IMR-90 (cell line): ENCODE measurements at regions not wholly inside any gene's neighbourhood (a gene's known extent, or its start where the extent isn't known, plus 50 kb on each side); places are given as distances from the start of the nearest gene placed in this dataset.

Experiments
- ATAC-seq: fragments of 200-7000 bp; cut with Tn5 transposase; 2 replicates; pipeline ENCODE4 v1.9.1; 2020; ENCODE audit warnings: low read depth, mild to moderate bottlenecking, moderate library complexity
- BruUV-seq: library from RNA; stranded (reverse); fragments of 400-500 nt; replicated peaks from 2 replicates; lab custom pipeline; 2021; lab: Mats Ljungman, UMichigan
- CTCF ChIA-PET: fragments of 300-600 bp; formaldehyde crosslinking; extraction: SDS; loops from one replicate; lab custom pipeline; 2021; ENCODE audit warnings: antibody characterized with exemption; lab: Yijun Ruan, JAX
- POLR2A ChIA-PET: fragments of 300-600 bp; sonication (Branson Sonifier 250); formaldehyde crosslinking; loops from one replicate; lab custom pipeline; 2022; ENCODE audit warnings: antibody characterized with exemption; ENCODE audit not compliant: unreplicated experiment; lab: Charles Lee
- DNase-seq: peaks from one replicate; pipeline ENCODE4 v3.0.0; 2013
- H2AFZ ChIP-seq: replicated peaks from 2 replicates; pipeline ENCODE3; 2013; ENCODE audit warnings: low read length, mild to moderate bottlenecking; ENCODE audit not compliant: poor library complexity
- H2AK5ac ChIP-seq: 2 replicates; pipeline ENCODE4 v1.6.1; 2013; ENCODE audit warnings: low read depth, low read length, inconsistent platforms
- H2AK9ac ChIP-seq: replicated peaks from 2 replicates; pipeline ENCODE3; 2013; ENCODE audit warnings: mild to moderate bottlenecking, low read depth, low read length, moderate library complexity; ENCODE audit not compliant: poor library complexity
- H2BK120ac ChIP-seq: 2 replicates; pipeline ENCODE4 v1.6.1; 2013; ENCODE audit warnings: low read depth, low read length, inconsistent platforms
- H2BK15ac ChIP-seq: 3 replicates; pipeline ENCODE4 v1.6.1; 2013; ENCODE audit warnings: low read depth, low read length, inconsistent platforms
- H2BK20ac ChIP-seq: 2 replicates; pipeline ENCODE4 v1.6.1; 2013; ENCODE audit warnings: low read depth, mild to moderate bottlenecking, inconsistent platforms, low read length, moderate library complexity
- H2BK5ac ChIP-seq: 2 replicates; pipeline ENCODE4 v1.6.1; 2013; ENCODE audit warnings: mild to moderate bottlenecking, low read depth, low read length, inconsistent platforms; ENCODE audit not compliant: poor library complexity, severe bottlenecking
- H3K14ac ChIP-seq: replicated peaks from 2 replicates; pipeline ENCODE4 v1.6.1; 2013; ENCODE audit warnings: low read depth, low read length, inconsistent platforms
- H3K18ac ChIP-seq: 2 replicates; pipeline ENCODE4 v1.6.1; 2013; ENCODE audit warnings: low read depth, low read length, control low read depth
- H3K23ac ChIP-seq: 2 replicates; pipeline ENCODE4 v1.6.1; 2013; ENCODE audit warnings: low read depth, low read length, inconsistent platforms
- H3K27ac ChIP-seq: 2 replicates; pipeline ENCODE4 v1.5.1; 2013; ENCODE audit warnings: mild to moderate bottlenecking, control low read depth, low read length; ENCODE audit not compliant: insufficient read depth
- H3K27me3 ChIP-seq: 2 replicates; pipeline ENCODE4 v1.6.1; 2013; ENCODE audit warnings: low read length; ENCODE audit not compliant: control insufficient read depth, insufficient read depth
- H3K36me3 ChIP-seq: 2 replicates; pipeline ENCODE4 v1.6.1; 2013; ENCODE audit warnings: low read length, mixed read lengths; ENCODE audit not compliant: control insufficient read depth, insufficient read depth
- H3K4ac ChIP-seq: 2 replicates; pipeline ENCODE4 v1.6.1; 2013; ENCODE audit warnings: low read depth, low read length, inconsistent platforms
- H3K4me1 ChIP-seq: 2 replicates; pipeline ENCODE4 v1.6.1; 2013; ENCODE audit warnings: low read length, mixed read lengths; ENCODE audit not compliant: control insufficient read depth, insufficient read depth
- H3K4me2 ChIP-seq: 2 replicates; pipeline ENCODE4 v1.6.1; 2013; ENCODE audit warnings: low read depth, mild to moderate bottlenecking, control low read depth, low read length, moderate library complexity
- H3K4me3 ChIP-seq: 2 replicates; pipeline ENCODE4 v1.5.1; 2013; ENCODE audit warnings: low read depth, mild to moderate bottlenecking, control low read depth, low read length, moderate library complexity; ENCODE audit not compliant: insufficient read depth
- H3K56ac ChIP-seq: 2 replicates; pipeline ENCODE4 v1.6.1; 2013; ENCODE audit warnings: low read length, inconsistent platforms; ENCODE audit not compliant: insufficient read depth; ENCODE audit errors: extremely low read depth
- H3K79me1 ChIP-seq, 2 experiments: 2 replicates each; pipeline ENCODE4 v1.6.1; 2013; ENCODE audit warnings: low read length in 2 of 2, inconsistent platforms in 1 of 2, low read depth in 1 of 2
- H3K9ac ChIP-seq: 2 replicates; pipeline ENCODE4 v1.6.1; 2013; ENCODE audit warnings: low read depth, low read length, control low read depth
- H3K9me1 ChIP-seq: 2 replicates; pipeline ENCODE4 v1.6.1; 2013; ENCODE audit warnings: low read length, inconsistent platforms; ENCODE audit not compliant: insufficient read depth
- H3K9me3 ChIP-seq: 2 replicates; pipeline ENCODE4 v1.6.1; 2013; ENCODE audit warnings: low read length; ENCODE audit not compliant: control insufficient read depth, insufficient read depth
- H4K20me1 ChIP-seq: 2 replicates; pipeline ENCODE4 v1.6.1; 2013; ENCODE audit warnings: low read length, inconsistent platforms; ENCODE audit not compliant: insufficient read depth
- H4K5ac ChIP-seq: 2 replicates; pipeline ENCODE4 v1.6.1; 2013; ENCODE audit warnings: mild to moderate bottlenecking, low read depth, low read length, control low read depth
- H4K8ac ChIP-seq, 2 experiments: 2 replicates each; pipeline ENCODE4 v1.6.1; 2013; ENCODE audit warnings: low read depth in 2 of 2, low read length in 2 of 2, control low read depth in 1 of 2, inconsistent platforms in 1 of 2
- H4K91ac ChIP-seq: 2 replicates; pipeline ENCODE4 v1.6.1; 2013; ENCODE audit warnings: low read depth, low read length, inconsistent platforms; ENCODE audit not compliant: insufficient read depth
- BHLHE40 ChIP-seq: fragments of 150-350 bp; IDR thresholded peaks from 2 replicates; pipeline ENCODE4 v1.6.1; 2016; ENCODE audit warnings: mild to moderate bottlenecking, low read depth, low read length
- CEBPB ChIP-seq: IDR thresholded peaks from 2 replicates; pipeline ENCODE4 v1.6.1; 2012; ENCODE audit warnings: low read depth, low read length, improper control_type of control experiment
- CTCF ChIP-seq: conservative IDR thresholded peaks from 2 replicates; pipeline ENCODE4 v1.5.1; 2012; ENCODE audit warnings: mild to moderate bottlenecking, low read depth, low read length, improper control_type of control experiment
- FOS ChIP-seq: fragments of 150-350 bp; IDR thresholded peaks from 2 replicates; pipeline ENCODE4 v1.6.1; 2016; ENCODE audit warnings: low read depth, low read length
- MAFK ChIP-seq: IDR thresholded peaks from 2 replicates; pipeline ENCODE4 v1.6.1; 2012; ENCODE audit warnings: low read depth, low read length, improper control_type of control experiment
- MAZ ChIP-seq: IDR thresholded peaks from 2 replicates; pipeline ENCODE4 v1.6.1; 2012; ENCODE audit warnings: low read depth, mild to moderate bottlenecking, low read length, improper control_type of control experiment, moderate library complexity, borderline replicate concordance
- MXI1 ChIP-seq: IDR thresholded peaks from 2 replicates; pipeline ENCODE4 v1.6.1; 2012; ENCODE audit warnings: low read depth, mild to moderate bottlenecking, low read length, moderate library complexity, borderline replicate concordance
- NFE2L2 ChIP-seq: fragments of 150-350 bp; IDR thresholded peaks from 2 replicates; pipeline ENCODE4 v1.6.1; 2016; ENCODE audit warnings: low read depth, mild to moderate bottlenecking, low read length
- POLR2A ChIP-seq: IDR thresholded peaks from 2 replicates; pipeline ENCODE4 v1.6.1; 2012; ENCODE audit warnings: mild to moderate bottlenecking, low read depth, low read length
- RAD21 ChIP-seq: IDR thresholded peaks from 2 replicates; pipeline ENCODE4 v1.6.1; 2012; ENCODE audit warnings: low read length, improper control_type of control experiment
- RFX5 ChIP-seq: IDR thresholded peaks from 2 replicates; pipeline ENCODE4 v1.8.0; 2012; ENCODE audit warnings: low read depth, mild to moderate bottlenecking, low read length, moderate library complexity
- SMC3 ChIP-seq: fragments of 150-350 bp; IDR thresholded peaks from 2 replicates; pipeline ENCODE4 v1.6.1; 2016; ENCODE audit warnings: low read depth, mild to moderate bottlenecking, antibody characterized with exemption, low read length, moderate library complexity
- USF2 ChIP-seq: fragments of 150-350 bp; IDR thresholded peaks from 2 replicates; pipeline ENCODE4 v1.6.1; 2017; ENCODE audit warnings: mild to moderate bottlenecking, antibody characterized with exemption, low read length, low read depth
- WGBS, 2 experiments: methylation state at CpG; one replicate each; pipeline versions ENCODE4 v1.1.5 to v1.1.7; 2013; ENCODE audit warnings: missing lambda C conversion rate in 2 of 2; ENCODE audit not compliant: insufficient read length in 1 of 2; ENCODE audit errors: extremely low coverage in 2 of 2; 5-methylcytosine and 5-hydroxymethylcytosine counted together
- dilution Hi-C: fragments of 300-500 bp; cut with HindIII; formaldehyde crosslinking; loops from one replicate; pipeline ENCODE4 v1.14.3; 2018; ENCODE audit warnings: low sequenced_read_pairs; ENCODE audit not compliant: unreplicated experiment
- in situ Hi-C: fragments of 300-500 bp; cut with MboI; formaldehyde crosslinking; loops from 3 replicates; pipeline ENCODE4 v1.14.3; 2019; ENCODE audit warnings: low sequenced_read_pairs, inconsistent platforms, mixed read lengths
- intact Hi-C: fragments of 100-400 bp; cut with micrococcal nuclease; formaldehyde crosslinking; loops from 2 replicates; pipeline ENCODE4 v1.10.0; 2022
- TF ChIP-seq, protein P1 (sequence below): fragments of 150-350 bp; IDR thresholded peaks from 2 replicates; pipeline ENCODE4 v1.6.1; 2016; ENCODE audit warnings: low read depth, mild to moderate bottlenecking, low read length, moderate library complexity, borderline replicate concordance

- H2BK20ac ChIP-seq = no peak overlapping the region
- no TSS peak for BruUV-seq
- DNase-seq (no peak), ATAC-seq (no peak)
- H2AFZ ChIP-seq = no peak overlapping the region
- no peak overlapping the region for H3K18ac ChIP-seq
- ChIA-PET CTCF (no interaction called here), POLR2A (no interaction called here)
- H3K4me2 ChIP-seq = no peak overlapping the region
- no peak overlapping the region for H2BK120ac ChIP-seq
- dilution Hi-C loops = no loop called here
- H3K4me1 ChIP-seq = no peaks in the 10 kb centered on the region
- H3K27me3 ChIP-seq = no peaks in the 10 kb centered on the region
- H3K4ac ChIP-seq = no peak overlapping the region
- no peaks in the 10 kb centered on the region for H3K9me1 ChIP-seq
- H2BK5ac ChIP-seq = no peak overlapping the region
- H3K9me3 ChIP-seq = no peaks in the 10 kb centered on the region
- no peak overlapping the region for H4K5ac ChIP-seq
- H3K56ac ChIP-seq = no peak overlapping the region
- no peaks in the 10 kb centered on the region for H3K79me1 ChIP-seq
- no peaks in the 10 kb centered on the region for H4K20me1 ChIP-seq
- H4K8ac ChIP-seq = no peak overlapping the region
- no peak overlapping the region for H4K91ac ChIP-seq
- H3K14ac ChIP-seq = no peak overlapping the region
- no CpG with 5 or more reads among the region's 2 CpGs for WGBS, 2 experiments
- H2AK5ac ChIP-seq = no peak overlapping the region
- no peak overlapping the region for H3K23ac ChIP-seq
- no peak overlapping the region for H2AK9ac ChIP-seq
- H3K4me3 ChIP-seq = no peak overlapping the region
- TF ChIP-seq RFX5 (no peak), RAD21 (no peak), MAZ (no peak), MAFK (no peak), POLR2A (no peak), NFE2L2 (no peak), CEBPB (no peak), SMC3 (no peak), FOS (no peak), CTCF (no peak), BHLHE40 (no peak), MXI1 (no peak), USF2 (no peak)
- TF ChIP-seq, protein P1, sequence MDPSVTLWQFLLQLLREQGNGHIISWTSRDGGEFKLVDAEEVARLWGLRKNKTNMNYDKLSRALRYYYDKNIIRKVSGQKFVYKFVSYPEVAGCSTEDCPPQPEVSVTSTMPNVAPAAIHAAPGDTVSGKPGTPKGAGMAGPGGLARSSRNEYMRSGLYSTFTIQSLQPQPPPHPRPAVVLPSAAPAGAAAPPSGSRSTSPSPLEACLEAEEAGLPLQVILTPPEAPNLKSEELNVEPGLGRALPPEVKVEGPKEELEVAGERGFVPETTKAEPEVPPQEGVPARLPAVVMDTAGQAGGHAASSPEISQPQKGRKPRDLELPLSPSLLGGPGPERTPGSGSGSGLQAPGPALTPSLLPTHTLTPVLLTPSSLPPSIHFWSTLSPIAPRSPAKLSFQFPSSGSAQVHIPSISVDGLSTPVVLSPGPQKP = no peak
- no peak overlapping the region for H2BK15ac ChIP-seq
- H3K27ac ChIP-seq = no peak overlapping the region
- H3K36me3 ChIP-seq = no peaks in the 10 kb centered on the region
- intact Hi-C loops = no loop called here
- H3K9ac ChIP-seq = no peak overlapping the region
- in situ Hi-C loops = no loop called here
Observed at GRCh38 chr14:48842785-48843184, 743.4 kb downstream of the RPS29 start.
